OCI-LY1 (cell line): ENCODE measurements at regions not wholly inside any gene's neighbourhood (a gene's known extent, or its start where the extent isn't known, plus 50 kb on each side); places are given as distances from the start of the nearest gene placed in this dataset.

Experiments
- CTCF ChIP-seq: fragments of 200-600 bp; sonication (generic), shearing (Covaris generic); IDR thresholded peaks from 2 replicates; pipeline ENCODE4 v1.5.1; 2017; ENCODE audit warnings: mild to moderate bottlenecking, antibody characterized with exemption, low read length, moderate library complexity, mixed read lengths
- EZH2 ChIP-seq: fragments of 200-600 bp; sonication (generic), shearing (Covaris generic); IDR thresholded peaks from 2 replicates; pipeline ENCODE4 v1.8.0; 2017; ENCODE audit warnings: borderline replicate concordance, mixed run types, mild to moderate bottlenecking, antibody characterized with exemption, low read length, moderate library complexity, mixed read lengths

DNA sequence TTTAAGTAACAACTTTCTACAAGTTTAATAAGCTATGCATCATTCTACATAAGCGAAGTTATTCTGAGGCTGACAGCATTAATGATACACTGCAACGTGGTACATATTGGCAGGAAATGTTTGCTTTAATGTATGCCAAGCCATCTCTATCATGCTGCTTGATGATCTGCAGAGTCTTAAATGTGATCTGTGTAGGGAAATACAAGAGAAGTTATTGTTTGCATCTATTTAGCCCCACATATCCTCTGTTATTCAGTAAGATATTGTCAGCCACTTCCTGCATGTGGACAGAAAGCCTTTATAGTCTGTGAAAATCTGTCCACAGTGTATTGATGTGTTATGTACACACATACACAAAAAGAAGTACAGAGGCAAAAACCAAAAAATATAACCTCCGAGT is 193.1 kb upstream of the FREM1 start:
- TF ChIP-seq CTCF: no peak
- no peak for TF ChIP-seq EZH2
